ENCODE measurements at regions not wholly inside any gene's neighbourhood (a gene's known extent, or its start where the extent isn't known, plus 50 kb on each side); places are given as distances from the start of the nearest gene placed in this dataset.

DNA sequence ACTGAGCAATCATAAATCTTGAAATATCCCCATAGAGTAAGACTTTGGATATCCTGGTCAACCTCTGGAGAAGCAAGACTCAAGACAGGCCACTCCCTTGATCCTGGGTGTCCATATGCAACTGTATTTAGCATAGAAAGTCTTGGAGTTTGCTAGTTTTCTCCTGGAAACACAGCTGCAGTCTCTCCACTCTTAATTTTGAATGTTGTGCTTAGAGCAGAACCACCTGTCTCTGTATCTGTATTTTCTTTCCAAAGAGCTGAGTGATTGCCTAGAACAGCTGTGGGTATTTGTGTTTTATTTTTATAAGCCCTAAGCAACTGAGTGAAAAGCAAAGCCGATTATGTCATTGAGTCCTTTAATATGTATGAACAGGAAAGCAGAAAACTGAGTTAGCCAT, 64.1 kb upstream of the ADAM23 start:
- ATAC-seq, result no peak
- TF ChIP-seq ZNF8 (CRISPR knock-in tag; IDR thresholded peaks at IDR 0.05) (no peak), BACH2 (CRISPR knock-in tag; IDR thresholded peaks at IDR 0.05; ENCODE audit: borderline replicate concordance) (no peak), PPARA (CRISPR knock-in tag; IDR thresholded peaks at IDR 0.05; ENCODE audit: borderline replicate concordance) (no peak), ZNF565 (CRISPR knock-in tag; conservative IDR thresholded peaks at IDR 0.05; ENCODE audit: low read depth) (no peak), RARB (CRISPR knock-in tag; IDR thresholded peaks at IDR 0.05) (no peak), ZFP3 (CRISPR knock-in tag; IDR thresholded peaks at IDR 0.05) (no peak), SNAI2 (CRISPR knock-in tag; IDR thresholded peaks at IDR 0.05) (no peak), ZFP30 (CRISPR knock-in tag; IDR thresholded peaks at IDR 0.05) (no peak), GLIS3 (CRISPR knock-in tag; IDR thresholded peaks at IDR 0.05) (no peak), ZC3H10 (CRISPR knock-in tag; IDR thresholded peaks at IDR 0.05) (no peak), TCF4 (CRISPR knock-in tag; IDR thresholded peaks at IDR 0.05; ENCODE audit: borderline replicate concordance) (no peak), ESRRG (CRISPR knock-in tag; IDR thresholded peaks at IDR 0.05) (no peak), TOX (CRISPR knock-in tag; IDR thresholded peaks at IDR 0.05; ENCODE audit: borderline replicate concordance) (no peak)
- TF ChIP-seq, protein P1, sequence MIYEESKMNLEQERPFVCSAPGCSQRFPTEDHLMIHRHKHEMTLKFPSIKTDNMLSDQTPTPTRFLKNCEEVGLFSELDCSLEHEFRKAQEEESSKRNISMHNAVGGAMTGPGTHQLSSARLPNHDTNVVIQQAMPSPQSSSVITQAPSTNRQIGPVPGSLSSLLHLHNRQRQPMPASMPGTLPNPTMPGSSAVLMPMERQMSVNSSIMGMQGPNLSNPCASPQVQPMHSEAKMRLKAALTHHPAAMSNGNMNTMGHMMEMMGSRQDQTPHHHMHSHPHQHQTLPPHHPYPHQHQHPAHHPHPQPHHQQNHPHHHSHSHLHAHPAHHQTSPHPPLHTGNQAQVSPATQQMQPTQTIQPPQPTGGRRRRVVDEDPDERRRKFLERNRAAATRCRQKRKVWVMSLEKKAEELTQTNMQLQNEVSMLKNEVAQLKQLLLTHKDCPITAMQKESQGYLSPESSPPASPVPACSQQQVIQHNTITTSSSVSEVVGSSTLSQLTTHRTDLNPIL (CRISPR knock-in tag; IDR thresholded peaks at IDR 0.05; ENCODE audit: low read depth), result no peak
- TF ChIP-seq, protein P2, sequence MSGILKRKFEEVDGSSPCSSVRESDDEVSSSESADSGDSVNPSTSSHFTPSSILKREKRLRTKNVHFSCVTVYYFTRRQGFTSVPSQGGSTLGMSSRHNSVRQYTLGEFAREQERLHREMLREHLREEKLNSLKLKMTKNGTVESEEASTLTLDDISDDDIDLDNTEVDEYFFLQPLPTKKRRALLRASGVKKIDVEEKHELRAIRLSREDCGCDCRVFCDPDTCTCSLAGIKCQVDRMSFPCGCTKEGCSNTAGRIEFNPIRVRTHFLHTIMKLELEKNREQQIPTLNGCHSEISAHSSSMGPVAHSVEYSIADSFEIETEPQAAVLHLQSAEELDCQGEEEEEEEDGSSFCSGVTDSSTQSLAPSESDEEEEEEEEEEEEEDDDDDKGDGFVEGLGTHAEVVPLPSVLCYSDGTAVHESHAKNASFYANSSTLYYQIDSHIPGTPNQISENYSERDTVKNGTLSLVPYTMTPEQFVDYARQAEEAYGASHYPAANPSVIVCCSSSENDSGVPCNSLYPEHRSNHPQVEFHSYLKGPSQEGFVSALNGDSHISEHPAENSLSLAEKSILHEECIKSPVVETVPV (CRISPR knock-in tag; IDR thresholded peaks at IDR 0.05), result no peak
- TF ChIP-seq, protein P3, sequence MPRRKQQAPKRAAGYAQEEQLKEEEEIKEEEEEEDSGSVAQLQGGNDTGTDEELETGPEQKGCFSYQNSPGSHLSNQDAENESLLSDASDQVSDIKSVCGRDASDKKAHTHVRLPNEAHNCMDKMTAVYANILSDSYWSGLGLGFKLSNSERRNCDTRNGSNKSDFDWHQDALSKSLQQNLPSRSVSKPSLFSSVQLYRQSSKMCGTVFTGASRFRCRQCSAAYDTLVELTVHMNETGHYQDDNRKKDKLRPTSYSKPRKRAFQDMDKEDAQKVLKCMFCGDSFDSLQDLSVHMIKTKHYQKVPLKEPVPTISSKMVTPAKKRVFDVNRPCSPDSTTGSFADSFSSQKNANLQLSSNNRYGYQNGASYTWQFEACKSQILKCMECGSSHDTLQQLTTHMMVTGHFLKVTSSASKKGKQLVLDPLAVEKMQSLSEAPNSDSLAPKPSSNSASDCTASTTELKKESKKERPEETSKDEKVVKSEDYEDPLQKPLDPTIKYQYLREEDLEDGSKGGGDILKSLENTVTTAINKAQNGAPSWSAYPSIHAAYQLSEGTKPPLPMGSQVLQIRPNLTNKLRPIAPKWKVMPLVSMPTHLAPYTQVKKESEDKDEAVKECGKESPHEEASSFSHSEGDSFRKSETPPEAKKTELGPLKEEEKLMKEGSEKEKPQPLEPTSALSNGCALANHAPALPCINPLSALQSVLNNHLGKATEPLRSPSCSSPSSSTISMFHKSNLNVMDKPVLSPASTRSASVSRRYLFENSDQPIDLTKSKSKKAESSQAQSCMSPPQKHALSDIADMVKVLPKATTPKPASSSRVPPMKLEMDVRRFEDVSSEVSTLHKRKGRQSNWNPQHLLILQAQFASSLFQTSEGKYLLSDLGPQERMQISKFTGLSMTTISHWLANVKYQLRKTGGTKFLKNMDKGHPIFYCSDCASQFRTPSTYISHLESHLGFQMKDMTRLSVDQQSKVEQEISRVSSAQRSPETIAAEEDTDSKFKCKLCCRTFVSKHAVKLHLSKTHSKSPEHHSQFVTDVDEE (CRISPR knock-in tag; IDR thresholded peaks at IDR 0.05), result no peak
- TF ChIP-seq, protein P4, sequence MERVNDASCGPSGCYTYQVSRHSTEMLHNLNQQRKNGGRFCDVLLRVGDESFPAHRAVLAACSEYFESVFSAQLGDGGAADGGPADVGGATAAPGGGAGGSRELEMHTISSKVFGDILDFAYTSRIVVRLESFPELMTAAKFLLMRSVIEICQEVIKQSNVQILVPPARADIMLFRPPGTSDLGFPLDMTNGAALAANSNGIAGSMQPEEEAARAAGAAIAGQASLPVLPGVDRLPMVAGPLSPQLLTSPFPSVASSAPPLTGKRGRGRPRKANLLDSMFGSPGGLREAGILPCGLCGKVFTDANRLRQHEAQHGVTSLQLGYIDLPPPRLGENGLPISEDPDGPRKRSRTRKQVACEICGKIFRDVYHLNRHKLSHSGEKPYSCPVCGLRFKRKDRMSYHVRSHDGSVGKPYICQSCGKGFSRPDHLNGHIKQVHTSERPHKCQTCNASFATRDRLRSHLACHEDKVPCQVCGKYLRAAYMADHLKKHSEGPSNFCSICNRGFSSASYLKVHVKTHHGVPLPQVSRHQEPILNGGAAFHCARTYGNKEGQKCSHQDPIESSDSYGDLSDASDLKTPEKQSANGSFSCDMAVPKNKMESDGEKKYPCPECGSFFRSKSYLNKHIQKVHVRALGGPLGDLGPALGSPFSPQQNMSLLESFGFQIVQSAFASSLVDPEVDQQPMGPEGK (CRISPR knock-in tag; IDR thresholded peaks at IDR 0.05; ENCODE audit: borderline replicate concordance), result no peak

DNA sequence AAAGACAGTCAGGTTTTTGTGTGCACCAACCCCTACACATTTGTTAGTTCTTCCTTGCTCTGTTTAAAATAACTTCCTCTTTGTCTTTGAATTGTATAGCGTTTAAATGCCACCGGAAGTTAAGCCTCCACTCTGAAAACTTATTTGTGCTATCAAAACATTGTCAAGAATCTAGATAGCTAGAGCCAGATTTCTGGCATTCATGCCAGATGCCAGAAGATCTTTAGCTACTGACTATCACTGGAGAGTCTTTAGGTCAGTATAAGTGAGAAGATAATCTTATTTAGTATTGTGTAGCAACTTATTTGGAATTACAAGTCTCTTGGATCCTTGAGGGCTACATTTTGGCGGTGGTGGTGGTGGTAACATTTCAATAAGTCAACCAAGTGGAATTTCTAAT, 63.4 kb upstream of the ADAM23 start:
- ATAC-seq, result no peak
- TF ChIP-seq, protein P5, sequence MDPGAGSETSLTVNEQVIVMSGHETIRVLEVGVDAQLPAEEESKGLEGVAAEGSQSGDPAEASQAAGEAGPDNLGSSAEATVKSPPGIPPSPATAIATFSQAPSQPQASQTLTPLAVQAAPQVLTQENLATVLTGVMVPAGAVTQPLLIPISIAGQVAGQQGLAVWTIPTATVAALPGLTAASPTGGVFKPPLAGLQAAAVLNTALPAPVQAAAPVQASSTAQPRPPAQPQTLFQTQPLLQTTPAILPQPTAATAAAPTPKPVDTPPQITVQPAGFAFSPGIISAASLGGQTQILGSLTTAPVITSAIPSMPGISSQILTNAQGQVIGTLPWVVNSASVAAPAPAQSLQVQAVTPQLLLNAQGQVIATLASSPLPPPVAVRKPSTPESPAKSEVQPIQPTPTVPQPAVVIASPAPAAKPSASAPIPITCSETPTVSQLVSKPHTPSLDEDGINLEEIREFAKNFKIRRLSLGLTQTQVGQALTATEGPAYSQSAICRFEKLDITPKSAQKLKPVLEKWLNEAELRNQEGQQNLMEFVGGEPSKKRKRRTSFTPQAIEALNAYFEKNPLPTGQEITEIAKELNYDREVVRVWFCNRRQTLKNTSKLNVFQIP (CRISPR knock-in tag; IDR thresholded peaks at IDR 0.05; ENCODE audit: borderline replicate concordance, low read depth), result no peak
- no peak for TF ChIP-seq ZNF70 (CRISPR knock-in tag; IDR thresholded peaks at IDR 0.05)
- TF ChIP-seq SNAI2 (CRISPR knock-in tag; IDR thresholded peaks at IDR 0.05), result no peak
- TF ChIP-seq ISL1 (CRISPR knock-in tag; IDR thresholded peaks at IDR 0.05), result no peak
- TF ChIP-seq, protein P4 (CRISPR knock-in tag; IDR thresholded peaks at IDR 0.05; ENCODE audit: borderline replicate concordance), result no peak
- TF ChIP-seq, protein P3 (CRISPR knock-in tag; IDR thresholded peaks at IDR 0.05), result no peak
- no peak for TF ChIP-seq CSDC2 (CRISPR knock-in tag; IDR thresholded peaks at IDR 0.05)
- no peak for TF ChIP-seq ESRRG (CRISPR knock-in tag; IDR thresholded peaks at IDR 0.05)
